ENCODE measurements at regions not wholly inside any gene's neighbourhood (a gene's known extent, or its start where the extent isn't known, plus 50 kb on each side); places are given as distances from the start of the nearest gene placed in this dataset.

DNA sequence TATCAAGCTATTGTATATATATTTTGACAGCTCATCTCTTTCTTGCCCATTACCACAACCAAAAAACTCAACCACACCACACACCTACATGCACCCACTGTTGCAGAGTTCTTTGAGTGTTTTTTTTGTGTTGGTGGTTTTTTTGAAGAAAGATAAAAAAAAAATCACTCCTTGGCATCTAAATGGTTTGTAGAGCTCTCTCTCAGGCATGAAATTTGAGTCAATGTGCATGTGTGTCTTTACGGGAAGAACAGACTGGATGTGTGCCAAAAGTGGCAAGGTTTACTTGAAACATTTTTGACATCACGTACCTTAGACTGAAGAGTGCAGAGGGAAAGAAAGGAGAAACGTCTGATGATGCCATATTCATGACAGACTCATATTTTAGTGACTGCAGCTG is 154.2 kb downstream of the FHIP1A start:
- TF ChIP-seq, protein P1, sequence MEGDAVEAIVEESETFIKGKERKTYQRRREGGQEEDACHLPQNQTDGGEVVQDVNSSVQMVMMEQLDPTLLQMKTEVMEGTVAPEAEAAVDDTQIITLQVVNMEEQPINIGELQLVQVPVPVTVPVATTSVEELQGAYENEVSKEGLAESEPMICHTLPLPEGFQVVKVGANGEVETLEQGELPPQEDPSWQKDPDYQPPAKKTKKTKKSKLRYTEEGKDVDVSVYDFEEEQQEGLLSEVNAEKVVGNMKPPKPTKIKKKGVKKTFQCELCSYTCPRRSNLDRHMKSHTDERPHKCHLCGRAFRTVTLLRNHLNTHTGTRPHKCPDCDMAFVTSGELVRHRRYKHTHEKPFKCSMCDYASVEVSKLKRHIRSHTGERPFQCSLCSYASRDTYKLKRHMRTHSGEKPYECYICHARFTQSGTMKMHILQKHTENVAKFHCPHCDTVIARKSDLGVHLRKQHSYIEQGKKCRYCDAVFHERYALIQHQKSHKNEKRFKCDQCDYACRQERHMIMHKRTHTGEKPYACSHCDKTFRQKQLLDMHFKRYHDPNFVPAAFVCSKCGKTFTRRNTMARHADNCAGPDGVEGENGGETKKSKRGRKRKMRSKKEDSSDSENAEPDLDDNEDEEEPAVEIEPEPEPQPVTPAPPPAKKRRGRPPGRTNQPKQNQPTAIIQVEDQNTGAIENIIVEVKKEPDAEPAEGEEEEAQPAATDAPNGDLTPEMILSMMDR (IDR thresholded peaks at IDR 0.05): no peak
- no peak for TF ChIP-seq POLR2A (IDR thresholded peaks at IDR 0.05)

All from lower leg skin (tissue), 3 donors.